ENCODE measurements at regions not wholly inside any gene's neighbourhood (a gene's known extent, or its start where the extent isn't known, plus 50 kb on each side); places are given as distances from the start of the nearest gene placed in this dataset.

GRCh38 chr3:80451393-80451792, 683.6 kb upstream of the ROBO1 start:
- TF ChIP-seq POLR2A (IDR thresholded peaks at IDR 0.05) (no peak), CTCF (IDR thresholded peaks at IDR 0.05) (no peak)

All from heart left ventricle (tissue), 13 donors.